ENCODE measurements at regions not wholly inside any gene's neighbourhood (a gene's known extent, or its start where the extent isn't known, plus 50 kb on each side); places are given as distances from the start of the nearest gene placed in this dataset.

DNA sequence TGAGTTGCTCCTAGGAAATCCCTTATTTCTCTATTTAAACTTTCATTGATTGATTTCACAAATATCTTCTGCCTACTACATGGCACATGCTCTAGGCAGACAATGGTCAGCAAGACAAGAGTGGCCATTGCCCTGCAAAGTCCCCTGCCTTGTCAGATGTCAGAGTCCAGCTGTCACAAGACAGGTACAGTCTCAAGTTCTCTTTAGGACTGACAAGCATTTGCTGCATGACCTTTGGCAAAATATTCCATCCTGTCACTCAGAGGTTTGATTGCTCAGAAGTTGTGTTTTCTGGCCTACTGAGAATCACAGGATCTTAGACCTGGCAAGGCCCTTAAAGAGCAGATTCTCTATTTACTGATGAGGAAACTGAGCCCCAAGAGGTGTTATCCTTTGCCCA, 322.3 kb upstream of the NFE2L3 start:
- TF ChIP-seq CTCF (IDR thresholded peaks at IDR 0.05; ENCODE audit: extremely low read depth in 1 of 2, insufficient read depth in 1 of 2, low read depth in 1 of 2, low read length in 2 of 2) = no peak
- no peak for TF ChIP-seq POLR2AphosphoS5 (IDR thresholded peaks at IDR 0.05; ENCODE audit: insufficient read depth, low read depth, low read length)
- TF ChIP-seq POLR2A (IDR thresholded peaks at IDR 0.05; ENCODE audit: low read depth, low read length) = no peak
- no peak for TF ChIP-seq MAX (IDR thresholded peaks at IDR 0.05; ENCODE audit: insufficient read depth, insufficient read length)
- TF ChIP-seq GATA2 (IDR thresholded peaks at IDR 0.05; ENCODE audit: insufficient read depth, insufficient read length, low read depth, low read length) = no peak
- no peak for TF ChIP-seq MYC (IDR thresholded peaks at IDR 0.05; ENCODE audit: low read depth, low read length)
